ENCODE measurements at regions not wholly inside any gene's neighbourhood (a gene's known extent, or its start where the extent isn't known, plus 50 kb on each side); places are given as distances from the start of the nearest gene placed in this dataset.
"Not testable (repeated sequence)": the region's sequence is repeated elsewhere in the genome, so short reads cannot be mapped to it uniquely, and the experiment has no call there.

DNA sequence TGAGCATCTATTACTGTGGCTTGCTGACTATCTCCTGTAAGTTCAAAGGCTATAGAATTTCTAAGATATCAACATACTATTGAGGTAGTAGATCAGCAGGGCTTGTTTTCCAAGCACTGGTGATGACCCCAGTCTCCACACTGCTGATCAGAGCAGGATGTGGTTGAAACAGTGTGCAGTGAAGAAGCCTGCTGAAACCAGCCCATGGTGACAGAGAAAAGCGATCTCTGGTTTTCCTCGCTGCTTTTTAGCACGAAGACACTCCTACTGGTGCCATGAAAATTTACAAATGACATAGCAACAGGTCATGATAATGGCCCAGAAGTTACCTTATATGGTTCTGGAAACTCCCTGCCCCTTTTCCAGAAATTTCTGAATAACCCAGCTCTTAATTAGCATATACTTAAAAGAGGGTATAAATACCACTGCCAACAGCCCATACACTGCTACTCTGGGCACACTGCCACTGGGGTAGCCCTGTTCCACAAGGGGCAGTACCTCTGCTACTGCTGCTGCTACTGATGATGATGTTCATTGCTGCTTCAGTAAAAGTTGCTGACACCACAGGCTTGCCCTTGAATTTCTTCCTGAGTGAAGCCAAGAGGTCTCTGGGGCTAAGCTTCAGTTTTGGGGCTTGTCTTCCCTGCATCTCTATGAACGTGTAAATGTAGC lies 1689.5 kb upstream of the PCDH10 start:
- DNase-seq, result no peak
- intact Hi-C loops (cut with micrococcal nuclease; ENCODE audit: unreplicated experiment), result no loop called here
- Mint-ChIP-seq H3K27me3 (ENCODE audit: insufficient read depth, unreplicated experiment) (no peaks in the 10 kb centered on the region), H3K4me3 (ENCODE audit: unreplicated experiment) (no peak overlapping the region), H3K27ac (ENCODE audit: unreplicated experiment) (no peak overlapping the region), H3K4me1 (ENCODE audit: low read depth, unreplicated experiment) (no peaks in the 10 kb centered on the region), H3K36me3 (ENCODE audit: insufficient read depth, unreplicated experiment) (no peaks in the 10 kb centered on the region), H3K9me3 (ENCODE audit: unreplicated experiment) (no peaks in the 10 kb centered on the region)
- ChIA-PET POLR2A (no interaction called here), CTCF (no interaction called here)
- TF ChIP-seq CTCF (IDR thresholded peaks at IDR 0.05; ENCODE audit: insufficient read depth in 1 of 2, low read depth in 1 of 2, low read length in 1 of 2, severe bottlenecking in 1 of 2, unreplicated experiment in 1 of 2), result no peak
- BruUV-seq (replicated peaks), result no TSS peak
- no peaks in the 10 kb centered on the region for H3K9me3 ChIP-seq
- no peak overlapping the region for H3K4me3 ChIP-seq (ENCODE audit: low read depth, low read length)
- no peaks in the 10 kb centered on the region for H3K4me1 ChIP-seq
- H3K36me3 ChIP-seq (ENCODE audit: control insufficient read depth, insufficient read depth, low read length), result no peaks in the 10 kb centered on the region
- no peaks in the 10 kb centered on the region for H3K27me3 ChIP-seq (replicated peaks; ENCODE audit: control insufficient read depth, insufficient read depth, low read length)

- no peaks in the 10 kb centered on the region for H3K4me1 ChIP-seq
- Mint-ChIP-seq H3K36me3 (ENCODE audit: insufficient read depth, unreplicated experiment) (no peaks in the 10 kb centered on the region), H3K9me3 (ENCODE audit: unreplicated experiment) (no peaks in the 10 kb centered on the region), H3K27ac (ENCODE audit: unreplicated experiment) (no peak overlapping the region), H3K27me3 (ENCODE audit: insufficient read depth, unreplicated experiment) (no peaks in the 10 kb centered on the region), H3K4me1 (ENCODE audit: low read depth, unreplicated experiment) (no peaks in the 10 kb centered on the region), H3K4me3 (ENCODE audit: unreplicated experiment) (no peak overlapping the region)
- no peak for TF ChIP-seq CTCF (IDR thresholded peaks at IDR 0.05; ENCODE audit: insufficient read depth in 1 of 2, low read depth in 1 of 2, low read length in 1 of 2, severe bottlenecking in 1 of 2, unreplicated experiment in 1 of 2)
- intact Hi-C loops (cut with micrococcal nuclease; ENCODE audit: unreplicated experiment), result no loop called here
- CTCF ChIA-PET, result no interaction called here
- no peaks in the 10 kb centered on the region for H3K36me3 ChIP-seq (ENCODE audit: control insufficient read depth, insufficient read depth, low read length)
- no peak for DNase-seq
- H3K9me3 ChIP-seq, result no peaks in the 10 kb centered on the region
- POLR2A ChIA-PET, result no interaction called here
- no peaks in the 10 kb centered on the region for H3K27me3 ChIP-seq (replicated peaks; ENCODE audit: control insufficient read depth, insufficient read depth, low read length)
- BruUV-seq (replicated peaks), result no TSS peak
- H3K4me3 ChIP-seq (ENCODE audit: low read depth, low read length), result no peak overlapping the region
Observed at GRCh38 chr4:131470360-131470759, 1678.7 kb upstream of the PCDH10 start.

DNA sequence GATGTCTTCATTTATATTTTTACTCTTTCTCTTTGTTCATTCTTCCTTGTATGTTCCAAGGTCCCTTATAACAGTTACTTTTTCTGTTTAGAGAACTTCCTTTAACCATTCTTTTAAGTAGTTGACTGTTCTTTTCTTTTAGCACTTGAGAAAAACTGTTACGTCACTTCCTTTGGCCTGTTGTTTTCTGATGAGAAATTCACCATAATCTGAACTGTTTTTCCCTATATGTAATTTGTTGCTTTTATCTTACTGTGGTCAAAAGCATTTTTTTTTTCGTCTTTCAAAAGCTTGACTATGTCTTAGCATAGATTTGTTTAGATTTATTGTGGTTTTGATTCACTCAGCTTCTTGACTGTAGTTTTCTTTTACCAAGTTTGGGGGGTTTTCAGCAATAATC lies 1660.3 kb upstream of the PCDH10 start:
- Histone ChIP-seq H3K36me3 (ENCODE audit: control insufficient read depth, insufficient read depth, low read length) (no peaks in the 10 kb centered on the region), H3K27me3 (replicated peaks; ENCODE audit: control insufficient read depth, insufficient read depth, low read length) (no peaks in the 10 kb centered on the region), H3K9me3 (no peaks in the 10 kb centered on the region), H3K4me1 (no peaks in the 10 kb centered on the region), H3K4me3 (ENCODE audit: low read depth, low read length) (no peak overlapping the region)
- TF ChIP-seq CTCF (IDR thresholded peaks at IDR 0.05; ENCODE audit: insufficient read depth in 1 of 2, low read depth in 1 of 2, low read length in 1 of 2, severe bottlenecking in 1 of 2, unreplicated experiment in 1 of 2), result no peak
- no peaks in the 10 kb centered on the region for H3K9me3 Mint-ChIP-seq (ENCODE audit: unreplicated experiment)
- no peak for DNase-seq
- no peaks in the 10 kb centered on the region for H3K36me3 Mint-ChIP-seq (ENCODE audit: insufficient read depth, unreplicated experiment)
- no peak overlapping the region for H3K4me3 Mint-ChIP-seq (ENCODE audit: unreplicated experiment)
- intact Hi-C loops (cut with micrococcal nuclease; ENCODE audit: unreplicated experiment), result no loop called here
- no peak overlapping the region for H3K27ac Mint-ChIP-seq (ENCODE audit: unreplicated experiment)
- CTCF ChIA-PET, result no interaction called here
- POLR2A ChIA-PET, result no interaction called here
- no peaks in the 10 kb centered on the region for H3K27me3 Mint-ChIP-seq (ENCODE audit: insufficient read depth, unreplicated experiment)
- H3K4me1 Mint-ChIP-seq (ENCODE audit: low read depth, unreplicated experiment), result no peaks in the 10 kb centered on the region
- no TSS peak for BruUV-seq (replicated peaks)

GRCh38 chr4:131496211-131496610 lies 1652.9 kb upstream of the PCDH10 start:
- BruUV-seq (replicated peaks); H3K27me3 Mint-ChIP-seq (ENCODE audit: insufficient read depth, unreplicated experiment); H3K4me1 ChIP-seq; CTCF ChIA-PET; H3K4me3 ChIP-seq (ENCODE audit: low read depth, low read length); H3K36me3 Mint-ChIP-seq (ENCODE audit: insufficient read depth, unreplicated experiment); H3K4me1 Mint-ChIP-seq (ENCODE audit: low read depth, unreplicated experiment); POLR2A ChIA-PET; intact Hi-C loops (cut with micrococcal nuclease; ENCODE audit: unreplicated experiment); H3K27ac Mint-ChIP-seq (ENCODE audit: unreplicated experiment); H3K9me3 ChIP-seq; H3K36me3 ChIP-seq (ENCODE audit: control insufficient read depth, insufficient read depth, low read length); H3K27me3 ChIP-seq (replicated peaks; ENCODE audit: control insufficient read depth, insufficient read depth, low read length); DNase-seq; H3K4me3 Mint-ChIP-seq (ENCODE audit: unreplicated experiment): not testable (repeated sequence)
- H3K9me3 Mint-ChIP-seq (ENCODE audit: unreplicated experiment), result peaks cover 20% of the 10 kb centered on the region

Measured in Caco-2 (cell line).